Omental fat pad (tissue), 3 donors: ENCODE measurements at regions not wholly inside any gene's neighbourhood (a gene's known extent, or its start where the extent isn't known, plus 50 kb on each side); places are given as distances from the start of the nearest gene placed in this dataset.
A peak's percentile ranks its signal among the peaks of the same experiment; 100 is the strongest.

Source experiments
- ATAC-seq: fragments of 150-250 bp; one replicate; pipeline ENCODE4 v1.9.1; 2016; ENCODE audit warnings: mild to moderate bottlenecking, moderate library complexity; ENCODE audit not compliant: low FRiP score
- DNase-seq: peaks from one replicate; pipeline ENCODE4 v3.0.0-alpha.2; 2019; ENCODE audit warnings: low spot score
- TF ChIP-seq, protein P1 (sequence below), 3 donors: fragments of 450-650 bp; IDR thresholded peaks; one replicate each; pipeline ENCODE4 v1.5.1; 2016 to 2017; ENCODE audit warnings: antibody characterized with exemption in 3 of 3, mild to moderate bottlenecking in 3 of 3, moderate library complexity in 2 of 3

DNA sequence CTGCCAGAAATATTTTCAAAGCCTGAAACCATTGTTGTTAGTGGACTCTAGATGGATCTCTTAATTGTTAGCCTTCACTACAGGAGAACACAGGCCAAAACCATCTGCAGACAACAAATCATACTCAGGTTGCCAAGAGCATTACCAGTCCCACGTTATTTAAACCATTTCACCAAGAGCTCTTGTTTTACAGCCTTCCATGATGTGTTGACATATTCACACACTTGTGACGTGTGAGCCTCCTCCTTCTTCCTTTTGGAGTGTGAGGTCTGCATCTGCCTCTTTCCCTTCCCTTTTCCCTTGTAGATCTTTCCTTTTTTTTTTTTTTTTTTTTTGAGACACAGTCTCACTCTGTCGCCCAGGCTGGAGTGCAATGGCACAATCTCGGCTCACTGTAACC, 279.0 kb downstream of the AUH start:
- TF ChIP-seq, protein P1, sequence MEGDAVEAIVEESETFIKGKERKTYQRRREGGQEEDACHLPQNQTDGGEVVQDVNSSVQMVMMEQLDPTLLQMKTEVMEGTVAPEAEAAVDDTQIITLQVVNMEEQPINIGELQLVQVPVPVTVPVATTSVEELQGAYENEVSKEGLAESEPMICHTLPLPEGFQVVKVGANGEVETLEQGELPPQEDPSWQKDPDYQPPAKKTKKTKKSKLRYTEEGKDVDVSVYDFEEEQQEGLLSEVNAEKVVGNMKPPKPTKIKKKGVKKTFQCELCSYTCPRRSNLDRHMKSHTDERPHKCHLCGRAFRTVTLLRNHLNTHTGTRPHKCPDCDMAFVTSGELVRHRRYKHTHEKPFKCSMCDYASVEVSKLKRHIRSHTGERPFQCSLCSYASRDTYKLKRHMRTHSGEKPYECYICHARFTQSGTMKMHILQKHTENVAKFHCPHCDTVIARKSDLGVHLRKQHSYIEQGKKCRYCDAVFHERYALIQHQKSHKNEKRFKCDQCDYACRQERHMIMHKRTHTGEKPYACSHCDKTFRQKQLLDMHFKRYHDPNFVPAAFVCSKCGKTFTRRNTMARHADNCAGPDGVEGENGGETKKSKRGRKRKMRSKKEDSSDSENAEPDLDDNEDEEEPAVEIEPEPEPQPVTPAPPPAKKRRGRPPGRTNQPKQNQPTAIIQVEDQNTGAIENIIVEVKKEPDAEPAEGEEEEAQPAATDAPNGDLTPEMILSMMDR (IDR thresholded peaks at IDR 0.05) = no peak
- DNase-seq (no peak), ATAC-seq (no peak)

- ATAC-seq = no peak
- TF ChIP-seq, protein P1 (IDR thresholded peaks at IDR 0.05) = no peak
- DNase-seq = no peak
Observed at GRCh38 chr9:91084896-91085516, 276.7 kb downstream of the AUH start.

DNA sequence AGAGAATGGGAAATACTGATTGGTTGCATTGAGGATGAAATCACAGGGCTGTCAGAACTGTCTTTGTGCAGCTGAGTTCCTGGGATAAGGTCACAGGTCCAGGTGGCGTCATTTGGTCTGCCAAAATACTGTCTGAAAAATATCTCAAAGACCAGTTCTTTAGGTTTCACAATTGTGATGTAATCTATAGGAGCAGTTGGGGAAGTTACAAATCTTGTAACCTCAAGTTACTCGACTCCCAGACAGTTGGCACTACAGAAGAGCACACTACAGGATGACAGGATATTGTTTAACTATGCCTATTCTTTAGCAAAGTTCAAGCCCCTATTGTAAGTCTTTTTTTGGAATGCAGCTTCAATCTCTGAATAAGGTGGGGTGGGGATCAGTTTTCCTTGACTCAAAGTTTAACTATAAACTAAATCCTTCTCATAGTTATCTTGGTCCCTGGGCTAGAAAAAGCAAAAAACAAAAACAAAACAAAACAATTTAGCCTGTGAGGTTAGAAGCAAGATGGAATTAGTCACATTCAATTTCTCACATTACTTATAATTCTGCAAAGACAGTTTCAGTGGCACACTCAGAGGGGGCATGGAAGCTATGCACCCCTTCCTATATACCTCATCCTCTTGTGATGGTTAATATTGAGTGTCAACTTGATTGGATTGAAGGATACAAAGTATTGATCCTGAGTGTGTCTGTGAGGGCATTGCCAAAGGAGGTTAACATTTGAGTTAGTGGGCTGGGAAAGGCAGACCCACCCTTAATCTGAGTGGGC, 276.0 kb downstream of the AUH start:
- DNase-seq (no peak), ATAC-seq (no peak)
- TF ChIP-seq, protein P1 (IDR thresholded peaks at IDR 0.05) = no peak

GRCh38 chr9:91086657-91087461, 274.9 kb downstream of the AUH start:
- ATAC-seq (peak; percentile 77), DNase-seq (no peak)
- TF ChIP-seq, protein P1 (IDR thresholded peaks at IDR 0.05) = no peak

GRCh38 chr9:91087462-91087759, 274.3 kb downstream of the AUH start:
- TF ChIP-seq, protein P1 (IDR thresholded peaks at IDR 0.05) = no peak
- ATAC-seq (no peak), DNase-seq (no peak)

DNA sequence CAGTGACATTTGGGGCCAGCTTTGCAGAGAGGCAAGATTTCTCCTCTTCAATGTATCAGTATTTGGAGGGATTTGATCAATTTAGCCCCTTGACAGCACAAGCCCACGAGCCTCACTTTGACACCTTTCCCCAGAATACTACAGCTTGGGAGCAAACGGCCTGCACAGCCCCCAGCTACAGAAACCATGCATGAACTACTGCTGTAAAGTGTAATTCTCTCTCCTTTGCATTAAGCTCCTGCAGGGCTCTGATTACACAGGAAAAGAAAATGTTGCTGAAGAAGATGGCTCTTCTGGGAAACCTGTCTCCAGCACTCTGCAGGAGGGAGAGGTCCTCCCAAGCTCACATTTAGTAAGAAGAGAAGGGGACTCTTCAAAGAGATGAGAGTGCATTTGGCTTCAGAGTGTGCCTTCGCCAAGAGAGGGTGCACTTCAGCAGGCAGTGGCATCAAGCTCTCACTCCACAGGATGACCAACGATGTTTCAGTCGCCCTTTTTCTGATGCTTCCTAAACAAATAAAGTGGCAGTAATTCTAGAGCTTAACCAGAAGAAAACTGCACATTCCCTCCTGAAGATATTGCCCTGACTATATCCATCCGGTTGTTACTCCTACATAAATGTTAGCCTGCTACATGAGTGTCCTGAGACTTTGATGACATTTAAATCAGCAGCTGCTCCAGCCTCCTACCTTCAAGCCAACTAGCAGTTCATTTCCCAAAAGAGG, 272.2 kb downstream of the AUH start:
- TF ChIP-seq, protein P1 (IDR thresholded peaks at IDR 0.05) = no peak
- no peak for DNase-seq
- no peak for ATAC-seq
